ENCODE measurements at regions not wholly inside any gene's neighbourhood (a gene's known extent, or its start where the extent isn't known, plus 50 kb on each side); places are given as distances from the start of the nearest gene placed in this dataset.

DNA sequence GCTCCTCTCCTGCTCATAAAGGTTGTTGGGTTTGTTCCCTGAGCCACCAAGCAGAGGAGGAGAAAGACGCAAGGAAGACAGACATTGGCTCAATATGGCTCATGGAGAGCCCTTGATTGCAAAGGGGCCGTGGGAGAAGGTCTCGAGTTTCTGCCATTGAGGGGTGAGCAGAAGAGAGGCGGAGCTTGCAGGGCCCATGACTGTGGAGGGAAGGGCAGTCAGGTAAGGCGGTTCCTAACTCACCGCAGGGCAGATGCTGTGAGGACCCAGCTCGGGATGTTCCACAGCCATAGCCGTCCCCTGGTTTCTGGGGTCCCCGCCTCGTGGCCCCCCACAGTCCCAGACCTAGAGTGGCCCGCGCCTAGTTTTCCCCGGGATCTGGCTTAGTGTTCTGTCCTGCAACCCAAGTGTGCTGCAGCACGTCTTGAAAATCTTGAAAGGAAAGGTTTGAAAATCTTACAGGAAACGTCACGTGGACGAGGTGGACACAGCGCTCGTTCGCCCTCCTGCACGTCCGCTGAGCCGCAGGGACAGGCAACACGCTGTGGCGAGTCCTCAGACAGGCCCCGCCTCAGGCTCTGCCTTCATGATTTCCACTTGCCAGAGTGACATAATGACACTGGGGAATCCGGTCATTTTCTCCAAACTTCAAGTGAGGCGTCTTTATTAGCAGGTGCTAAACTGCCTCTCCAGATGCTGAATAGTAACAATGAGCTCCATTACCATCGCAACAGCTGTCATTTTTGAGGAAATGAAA, 105.5 kb upstream of the HDAC4 start:
- no peaks in the 10 kb centered on the region for H3K27me3 Mint-ChIP-seq (ENCODE audit: low read depth)
- no peak overlapping the region for H3K27ac Mint-ChIP-seq
- H3K36me3 Mint-ChIP-seq (ENCODE audit: low read depth), result no peaks in the 10 kb centered on the region
- no peaks in the 10 kb centered on the region for H3K9me3 Mint-ChIP-seq
- H3K4me1 Mint-ChIP-seq (ENCODE audit: low read depth), result no peaks in the 10 kb centered on the region
- DNase-seq (ENCODE audit: low spot score), result no peak
- intact Hi-C loops (cut with micrococcal nuclease), result no loop called here
- no peak overlapping the region for H3K4me3 Mint-ChIP-seq (ENCODE audit: low read depth)

DNA sequence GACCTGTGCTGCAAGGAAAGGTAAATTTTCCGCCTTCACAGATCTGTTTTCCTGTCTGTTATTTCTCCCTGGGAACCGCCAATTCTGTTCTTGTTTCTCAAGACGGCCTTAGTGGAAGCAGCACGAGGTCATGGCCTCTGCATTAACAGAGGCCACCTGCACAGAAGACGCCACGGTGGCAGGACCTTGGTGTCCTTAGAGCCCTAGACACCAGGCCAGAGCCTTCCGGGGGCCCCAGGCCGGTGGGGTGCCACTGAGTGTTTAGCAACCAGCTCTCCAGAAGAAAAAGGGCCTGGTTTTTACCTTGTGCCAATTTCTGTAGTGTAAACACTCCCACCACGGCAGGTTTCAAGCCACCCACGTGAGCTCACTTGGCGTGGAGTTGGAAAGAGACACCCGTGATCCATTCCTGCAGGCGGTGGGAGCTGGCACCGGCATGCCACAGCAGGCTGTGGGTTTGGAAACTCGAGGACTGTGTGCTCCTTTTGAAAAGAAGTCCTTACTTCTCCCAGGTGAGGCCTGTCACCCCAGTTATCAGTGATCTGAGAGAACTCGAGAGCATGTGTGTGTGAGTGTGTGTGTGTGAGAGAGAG, 103.9 kb upstream of the HDAC4 start:
- intact Hi-C loops (cut with micrococcal nuclease), result no loop called here
- Mint-ChIP-seq H3K4me3 (ENCODE audit: low read depth) (no peak overlapping the region), H3K9me3 (no peaks in the 10 kb centered on the region), H3K27ac (no peak overlapping the region), H3K36me3 (ENCODE audit: low read depth) (no peaks in the 10 kb centered on the region), H3K27me3 (ENCODE audit: low read depth) (no peaks in the 10 kb centered on the region), H3K4me1 (ENCODE audit: low read depth) (no peaks in the 10 kb centered on the region)
- DNase-seq (ENCODE audit: low spot score), result no peak

DNA sequence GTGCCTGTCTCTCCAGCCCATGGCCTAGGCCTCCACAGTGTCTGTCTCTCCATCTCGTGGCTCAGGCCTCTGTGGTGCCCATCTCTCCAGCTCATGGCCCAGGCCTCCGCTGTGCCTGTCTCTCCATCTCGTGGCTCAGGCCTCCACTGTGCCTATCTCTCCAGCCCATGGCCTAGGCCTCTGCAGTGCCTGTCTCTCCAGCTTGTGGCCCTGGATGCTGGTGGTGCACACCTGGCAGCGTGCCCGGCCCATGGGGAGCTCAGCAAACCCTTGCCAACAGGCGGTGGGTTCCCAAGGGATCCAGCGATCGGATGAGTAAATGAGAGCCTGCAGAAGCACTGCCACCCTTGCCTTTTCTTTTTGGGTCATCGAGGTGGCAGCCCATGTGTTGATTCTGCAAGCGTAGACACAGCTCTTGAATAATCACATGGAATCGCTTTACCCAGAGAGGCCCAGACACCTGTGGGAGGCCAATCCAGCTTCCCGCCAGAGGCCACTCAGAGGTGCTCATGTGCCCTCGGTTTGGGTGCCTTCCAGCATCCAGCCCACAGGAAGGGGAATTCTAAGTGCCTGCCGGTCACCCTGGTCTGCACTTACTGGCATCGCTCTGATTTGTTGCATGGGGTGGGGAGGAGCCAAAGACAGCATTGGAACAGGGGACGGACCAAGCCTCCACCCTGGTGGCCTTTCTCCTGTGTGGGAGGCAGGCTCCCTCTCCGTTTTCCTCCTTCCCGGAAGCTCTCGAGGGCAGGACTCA, 101.8 kb upstream of the HDAC4 start:
- H3K9me3 Mint-ChIP-seq, result no peaks in the 10 kb centered on the region
- H3K27me3 Mint-ChIP-seq (ENCODE audit: low read depth), result no peaks in the 10 kb centered on the region
- H3K4me3 Mint-ChIP-seq (ENCODE audit: low read depth), result no peak overlapping the region
- H3K36me3 Mint-ChIP-seq (ENCODE audit: low read depth), result no peaks in the 10 kb centered on the region
- DNase-seq (ENCODE audit: low spot score), result no peak
- no peak overlapping the region for H3K27ac Mint-ChIP-seq
- intact Hi-C loops (cut with micrococcal nuclease), result no loop called here
- no peaks in the 10 kb centered on the region for H3K4me1 Mint-ChIP-seq (ENCODE audit: low read depth)

DNA sequence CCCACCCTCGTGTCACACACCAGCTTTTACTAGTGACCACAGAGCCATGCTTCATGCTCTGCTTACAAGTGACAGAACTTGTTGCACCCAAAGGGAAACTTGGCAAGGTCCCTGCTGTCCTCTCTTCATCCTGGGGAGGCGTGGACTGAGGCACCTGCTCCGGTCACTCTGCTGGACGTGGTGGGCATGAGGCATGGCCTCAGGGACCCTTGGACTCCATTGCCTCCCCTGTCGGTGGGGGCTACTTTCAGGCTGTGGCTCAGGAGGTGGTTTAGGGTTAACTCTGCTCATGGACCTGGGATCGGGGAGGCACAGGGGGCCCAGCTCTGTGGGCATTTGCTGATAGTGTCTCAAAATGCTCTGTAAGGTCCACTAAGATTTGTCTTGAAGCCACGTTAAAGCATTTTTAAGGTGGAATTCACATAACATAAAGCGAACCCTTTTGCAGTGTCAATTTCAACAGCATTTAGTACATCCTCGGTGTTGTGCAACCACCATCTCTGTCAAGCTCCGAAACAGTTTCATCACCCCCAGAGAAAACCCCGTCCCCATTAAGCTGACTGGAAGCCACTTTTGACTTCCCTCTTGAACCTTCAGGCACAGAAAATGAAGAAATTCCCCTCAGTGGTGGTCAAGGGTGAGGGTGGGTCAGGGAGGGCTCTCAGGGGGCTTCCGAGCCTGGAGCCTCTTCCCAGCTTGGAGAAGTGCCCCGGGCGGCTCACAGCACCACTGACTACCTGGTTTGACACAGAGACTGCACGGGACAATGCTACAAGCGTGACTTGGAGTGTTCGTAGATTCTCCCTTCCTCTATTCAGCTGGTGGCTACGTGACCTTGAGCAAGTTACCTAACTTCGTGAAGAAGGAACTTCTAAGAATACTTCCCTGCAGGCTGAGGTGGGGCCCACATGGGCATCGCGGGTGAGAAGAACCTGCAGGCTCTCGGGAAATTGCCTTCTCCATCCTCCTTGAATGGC, 100.0 kb upstream of the HDAC4 start:
- intact Hi-C loops (cut with micrococcal nuclease), result no loop called here
- Mint-ChIP-seq H3K27me3 (ENCODE audit: low read depth) (no peaks in the 10 kb centered on the region), H3K36me3 (ENCODE audit: low read depth) (no peaks in the 10 kb centered on the region), H3K4me1 (ENCODE audit: low read depth) (no peaks in the 10 kb centered on the region), H3K27ac (no peak overlapping the region), H3K4me3 (ENCODE audit: low read depth) (no peak overlapping the region), H3K9me3 (no peaks in the 10 kb centered on the region)
- DNase-seq (ENCODE audit: low spot score), result no peak

DNA sequence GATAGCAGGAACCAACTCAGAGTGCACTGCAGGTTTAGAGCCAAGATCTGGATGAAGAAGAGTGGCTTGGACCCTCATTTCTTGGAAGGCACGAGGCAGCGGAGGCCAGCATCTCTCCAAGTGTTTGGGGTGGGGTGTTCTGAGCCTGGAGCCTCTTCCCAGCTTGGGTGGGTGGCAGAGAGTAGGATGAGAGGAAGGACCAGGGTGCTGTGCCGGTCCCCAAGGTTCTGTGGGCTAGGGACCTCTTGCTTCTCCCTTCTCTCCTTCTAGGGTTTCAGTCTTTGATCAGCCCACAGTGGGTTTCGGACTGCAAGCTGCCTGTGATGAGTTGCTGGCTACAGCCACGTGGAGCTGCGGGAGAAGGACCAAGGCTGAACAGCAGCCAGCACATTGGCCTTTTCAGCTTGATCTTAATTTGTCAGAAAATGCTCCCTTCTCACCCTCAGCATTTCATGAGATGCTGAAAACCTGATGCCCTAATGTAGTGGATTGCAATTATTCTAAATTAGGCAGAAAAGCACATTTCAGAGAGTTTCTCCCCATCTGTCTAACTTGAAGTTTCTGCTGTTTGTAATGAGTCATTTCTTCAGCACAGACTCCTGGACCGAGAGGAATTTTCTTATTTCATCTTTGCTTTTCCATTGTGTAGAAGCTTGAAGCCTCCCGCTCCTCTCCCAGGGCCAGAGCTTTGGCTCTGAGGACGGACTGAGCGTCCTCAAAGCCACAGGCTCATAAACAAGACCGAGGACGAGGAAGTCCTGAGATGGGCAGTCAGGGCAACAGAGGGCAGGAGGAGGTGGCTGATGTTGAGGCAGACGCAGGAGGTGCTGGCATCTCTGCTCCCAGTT, 99.1 kb upstream of the HDAC4 start:
- no peak overlapping the region for H3K4me3 Mint-ChIP-seq (ENCODE audit: low read depth)
- peaks cover 2% of the 10 kb centered on the region for H3K27me3 Mint-ChIP-seq (ENCODE audit: low read depth)
- no peak for DNase-seq (ENCODE audit: low spot score)
- no peak overlapping the region for H3K27ac Mint-ChIP-seq
- intact Hi-C loops (cut with micrococcal nuclease), result no loop called here
- no peaks in the 10 kb centered on the region for H3K4me1 Mint-ChIP-seq (ENCODE audit: low read depth)
- no peaks in the 10 kb centered on the region for H3K9me3 Mint-ChIP-seq
- no peaks in the 10 kb centered on the region for H3K36me3 Mint-ChIP-seq (ENCODE audit: low read depth)

DNA sequence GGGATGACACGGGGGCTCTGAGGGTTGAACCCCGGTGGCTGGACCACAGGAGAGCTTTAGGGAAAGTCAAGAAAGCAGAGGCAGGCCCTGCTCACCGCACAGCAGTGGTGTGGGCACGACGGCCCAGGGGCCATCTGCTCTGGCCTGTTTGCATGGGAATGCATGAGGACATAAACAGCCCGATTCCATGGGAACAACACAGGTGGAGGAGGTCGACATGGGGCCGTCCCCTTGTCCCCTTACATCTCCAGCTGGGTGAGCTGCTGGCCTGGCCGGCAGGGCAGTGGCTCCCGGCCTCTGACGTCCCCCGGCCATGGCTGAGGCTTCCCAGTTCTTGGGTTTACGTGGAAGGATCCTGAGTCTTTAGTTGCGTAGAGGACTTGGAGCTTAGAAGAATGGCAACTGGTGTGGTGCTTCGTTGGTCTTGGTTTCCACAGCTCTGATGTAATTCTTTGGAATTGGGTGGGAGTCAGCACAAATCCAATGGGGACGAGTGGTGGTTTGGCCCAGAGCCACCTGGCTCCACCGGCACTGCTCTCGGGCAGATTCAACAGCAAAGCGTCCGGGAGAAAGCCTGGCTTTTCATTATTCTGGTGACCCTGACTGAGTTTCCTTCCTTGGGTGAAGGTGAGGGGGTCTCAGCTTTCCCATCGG, 98.3 kb upstream of the HDAC4 start:
- Mint-ChIP-seq H3K9me3 (no peaks in the 10 kb centered on the region), H3K27ac (no peak overlapping the region), H3K4me3 (ENCODE audit: low read depth) (no peak overlapping the region), H3K27me3 (ENCODE audit: low read depth) (peaks cover 9% of the 10 kb centered on the region), H3K36me3 (ENCODE audit: low read depth) (no peaks in the 10 kb centered on the region), H3K4me1 (ENCODE audit: low read depth) (no peaks in the 10 kb centered on the region)
- intact Hi-C loops (cut with micrococcal nuclease), result no loop called here
- no peak for DNase-seq (ENCODE audit: low spot score)

DNA sequence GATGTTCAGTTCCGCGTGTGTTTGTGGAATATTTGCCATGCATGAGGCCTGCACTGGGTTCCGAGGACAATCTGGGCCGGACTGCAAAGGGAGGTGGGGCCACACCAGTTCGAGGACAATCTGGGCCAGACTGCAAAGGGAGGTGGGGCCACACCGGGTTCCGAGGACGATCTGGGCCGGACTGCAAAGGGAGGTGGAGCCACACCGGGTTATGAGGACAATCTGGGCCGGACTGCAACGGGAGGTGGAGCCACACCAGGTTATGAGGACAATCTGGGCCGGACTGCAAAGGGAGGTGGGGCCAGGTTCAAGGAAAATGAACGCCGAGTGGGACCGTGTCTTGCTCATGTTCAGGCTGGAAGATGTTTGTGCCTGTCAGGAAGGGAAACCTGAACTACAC, 97.8 kb upstream of the HDAC4 start:
- peaks cover 11% of the 10 kb centered on the region for H3K27me3 Mint-ChIP-seq (ENCODE audit: low read depth)
- H3K4me1 Mint-ChIP-seq (ENCODE audit: low read depth), result no peaks in the 10 kb centered on the region
- H3K4me3 Mint-ChIP-seq (ENCODE audit: low read depth), result no peak overlapping the region
- no peak for DNase-seq (ENCODE audit: low spot score)
- no peak overlapping the region for H3K27ac Mint-ChIP-seq
- no peaks in the 10 kb centered on the region for H3K9me3 Mint-ChIP-seq
- intact Hi-C loops (cut with micrococcal nuclease), result no loop called here
- no peaks in the 10 kb centered on the region for H3K36me3 Mint-ChIP-seq (ENCODE audit: low read depth)

DNA sequence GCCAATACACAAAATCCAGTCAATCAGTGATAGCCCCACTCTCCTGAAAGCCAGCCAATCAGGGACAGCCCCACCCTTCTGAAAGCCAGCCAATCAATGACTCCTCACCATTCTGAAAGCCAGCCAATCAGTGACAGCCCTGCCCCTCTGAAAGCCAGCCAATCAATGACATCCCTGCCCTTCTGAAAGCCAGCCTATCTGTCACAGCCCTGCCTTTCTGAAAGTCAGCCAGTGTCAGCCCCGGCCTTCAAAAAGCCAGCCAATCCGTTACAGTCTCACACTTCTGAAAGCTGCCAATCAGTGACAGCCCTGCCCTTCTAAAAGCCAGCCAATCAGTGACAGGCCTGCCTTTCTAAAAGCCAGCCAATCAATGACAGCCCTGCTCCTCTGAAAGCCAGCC, 95.9 kb upstream of the HDAC4 start:
- no peak for DNase-seq (ENCODE audit: low spot score)
- no peak overlapping the region for H3K27ac Mint-ChIP-seq
- no peak overlapping the region for H3K4me3 Mint-ChIP-seq (ENCODE audit: low read depth)
- peaks cover 12% of the 10 kb centered on the region for H3K27me3 Mint-ChIP-seq (ENCODE audit: low read depth)
- no peaks in the 10 kb centered on the region for H3K9me3 Mint-ChIP-seq
- intact Hi-C loops (cut with micrococcal nuclease), result no loop called here
- H3K36me3 Mint-ChIP-seq (ENCODE audit: low read depth), result no peaks in the 10 kb centered on the region
- no peaks in the 10 kb centered on the region for H3K4me1 Mint-ChIP-seq (ENCODE audit: low read depth)

DNA sequence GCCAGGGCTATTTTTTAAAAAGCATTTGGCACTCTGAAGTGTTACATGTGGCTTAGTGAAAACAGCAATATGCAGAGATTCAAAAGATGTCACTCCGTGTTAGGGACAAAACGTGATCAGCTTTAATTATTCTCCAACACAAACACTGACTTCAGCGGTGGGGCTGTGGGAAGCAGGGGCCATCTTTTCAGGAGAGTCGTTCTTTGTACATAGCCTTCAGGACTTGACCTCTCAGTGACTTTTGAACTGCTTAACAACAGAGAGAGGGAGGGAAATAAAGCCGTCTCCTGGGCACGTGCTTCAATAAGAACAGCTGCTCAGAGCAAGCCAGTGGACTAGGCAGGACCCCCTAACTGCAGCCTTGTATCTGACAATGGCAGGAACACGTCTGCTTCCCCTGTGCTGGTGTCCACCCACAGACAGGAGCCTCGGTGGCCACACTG, 95.0 kb upstream of the HDAC4 start:
- H3K27ac Mint-ChIP-seq, result no peak overlapping the region
- peaks cover 13% of the 10 kb centered on the region for H3K27me3 Mint-ChIP-seq (ENCODE audit: low read depth)
- intact Hi-C loops (cut with micrococcal nuclease), result no loop called here
- no peak for DNase-seq (ENCODE audit: low spot score)
- no peaks in the 10 kb centered on the region for H3K9me3 Mint-ChIP-seq
- H3K4me1 Mint-ChIP-seq (ENCODE audit: low read depth), result no peaks in the 10 kb centered on the region
- no peak overlapping the region for H3K4me3 Mint-ChIP-seq (ENCODE audit: low read depth)
- H3K36me3 Mint-ChIP-seq (ENCODE audit: low read depth), result no peaks in the 10 kb centered on the region

DNA sequence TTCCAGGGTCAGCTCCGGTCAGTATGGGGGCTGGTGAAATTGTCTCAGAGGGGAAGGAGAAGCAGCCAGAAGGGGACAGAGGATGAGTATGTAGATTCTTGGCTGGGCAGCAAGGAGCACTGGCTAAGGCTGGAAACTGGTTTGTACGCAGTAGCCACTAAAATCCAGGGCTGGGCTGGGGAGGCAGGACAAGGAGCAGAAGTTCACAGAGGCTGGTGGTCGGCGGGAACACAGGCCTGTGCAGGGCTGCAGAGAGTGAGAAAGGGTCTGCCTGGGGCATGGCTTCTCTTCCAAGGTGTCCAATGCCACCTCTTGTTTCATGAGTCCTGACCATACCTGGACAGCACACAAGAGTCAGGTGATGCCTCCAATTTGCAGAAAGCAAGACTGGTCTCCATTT, 94.4 kb upstream of the HDAC4 start:
- Mint-ChIP-seq H3K36me3 (ENCODE audit: low read depth) (no peaks in the 10 kb centered on the region), H3K4me3 (ENCODE audit: low read depth) (no peak overlapping the region), H3K27ac (no peak overlapping the region), H3K4me1 (ENCODE audit: low read depth) (no peaks in the 10 kb centered on the region), H3K9me3 (no peaks in the 10 kb centered on the region), H3K27me3 (ENCODE audit: low read depth) (peaks cover 14% of the 10 kb centered on the region)
- intact Hi-C loops (cut with micrococcal nuclease), result no loop called here
- no peak for DNase-seq (ENCODE audit: low spot score)

DNA sequence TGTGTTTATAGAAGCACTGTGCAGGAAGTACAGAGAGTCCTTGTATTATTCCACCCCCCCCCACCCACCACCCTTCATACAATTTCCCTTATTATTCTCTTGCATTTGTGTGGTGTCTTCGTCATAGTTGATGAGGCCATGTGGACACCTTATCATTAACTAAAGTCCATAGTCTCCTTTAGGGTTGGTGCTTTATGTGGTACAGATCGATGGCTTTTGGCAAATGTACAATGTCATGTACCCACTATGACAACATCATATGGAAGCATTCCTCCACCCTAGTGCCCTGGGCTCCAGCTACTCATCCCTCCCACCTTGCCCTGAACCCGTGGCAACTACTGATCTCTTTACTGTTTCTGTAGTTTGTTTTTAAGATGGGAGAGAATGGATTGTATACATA, 93.8 kb upstream of the HDAC4 start:
- H3K27me3 Mint-ChIP-seq (ENCODE audit: low read depth), result peaks cover 14% of the 10 kb centered on the region
- no peak for DNase-seq (ENCODE audit: low spot score)
- intact Hi-C loops (cut with micrococcal nuclease), result no loop called here
- no peaks in the 10 kb centered on the region for H3K36me3 Mint-ChIP-seq (ENCODE audit: low read depth)
- no peak overlapping the region for H3K4me3 Mint-ChIP-seq (ENCODE audit: low read depth)
- no peak overlapping the region for H3K27ac Mint-ChIP-seq
- no peaks in the 10 kb centered on the region for H3K4me1 Mint-ChIP-seq (ENCODE audit: low read depth)
- no peaks in the 10 kb centered on the region for H3K9me3 Mint-ChIP-seq
